Upper lobe of left lung (tissue), 4 donors: ENCODE measurements at regions not wholly inside any gene's neighbourhood (a gene's known extent, or its start where the extent isn't known, plus 50 kb on each side); places are given as distances from the start of the nearest gene placed in this dataset.

Source experiments
- CTCF ChIP-seq, 6 experiments: fragments of 450-650 bp in 4 of 6; fragments of 200-600 bp in 2 of 6; sonication (generic) in 2 of 6; IDR thresholded peaks; one replicate each; pipeline ENCODE4 v1.5.1; 2016 to 2019; ENCODE audit warnings: antibody characterized with exemption in 6 of 6
- EP300 ChIP-seq, 4 donors: sonication (generic); formaldehyde crosslinking; IDR thresholded peaks; one replicate each; pipeline ENCODE4 v1.5.1; 2017; ENCODE audit warnings: antibody characterized with exemption in 4 of 4, control low read depth in 2 of 4

GRCh38 chrX:4560192-4560591, 846.7 kb upstream of the PRKX start:
- TF ChIP-seq CTCF (IDR thresholded peaks at IDR 0.05): no peak
- TF ChIP-seq EP300 (IDR thresholded peaks at IDR 0.05): no peak
